GM12891 (cell line): ENCODE measurements at regions not wholly inside any gene's neighbourhood (a gene's known extent, or its start where the extent isn't known, plus 50 kb on each side); places are given as distances from the start of the nearest gene placed in this dataset.

Source experiments
- PAX5 ChIP-seq: IDR thresholded peaks from 2 replicates; pipeline ENCODE4 v1.6.1; 2011; ENCODE audit warnings: low read length, moderate library complexity, mild to moderate bottlenecking; ENCODE audit not compliant: insufficient read depth, severe bottlenecking
- POLR2A ChIP-seq: IDR thresholded peaks from 2 replicates; pipeline ENCODE4 v1.6.1; 2011; ENCODE audit warnings: low read depth, low read length, control low read depth
- POLR2AphosphoS5 ChIP-seq: IDR thresholded peaks from 2 replicates; pipeline ENCODE4 v1.6.1; 2011; ENCODE audit warnings: low read depth, low read length, control low read depth
- SPI1 ChIP-seq: IDR thresholded peaks from 2 replicates; pipeline ENCODE4 v1.6.1; 2011; ENCODE audit warnings: low read depth, low read length, control low read depth
- TAF1 ChIP-seq: IDR thresholded peaks from 2 replicates; pipeline ENCODE4 v1.6.1; 2011; ENCODE audit warnings: low read depth, low read length, control low read depth

DNA sequence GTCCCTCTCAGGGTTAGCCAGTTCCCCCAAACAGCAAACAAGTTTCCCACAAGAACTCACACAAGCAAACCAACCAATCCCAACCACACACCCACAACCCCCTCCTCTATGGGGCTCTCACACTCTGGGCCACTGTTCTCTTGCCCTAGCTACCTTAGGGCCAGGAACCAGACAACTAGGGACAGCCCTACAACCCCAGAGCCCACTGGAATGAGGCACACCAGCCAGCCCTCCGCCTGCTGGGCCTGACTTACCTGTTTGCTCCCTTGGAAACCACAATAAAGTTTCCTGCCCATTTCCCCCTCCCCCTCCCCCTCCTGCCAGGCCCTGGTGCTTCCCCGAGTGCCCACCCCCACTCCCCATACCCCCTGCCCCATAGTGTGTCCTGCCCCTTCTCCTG, 132.6 kb downstream of the WDR11 start:
- TF ChIP-seq POLR2AphosphoS5: no peak
- no peak for TF ChIP-seq POLR2A
- no peak for TF ChIP-seq SPI1
- TF ChIP-seq TAF1: no peak
- no peak for TF ChIP-seq PAX5
